ENCODE measurements at regions not wholly inside any gene's neighbourhood (a gene's known extent, or its start where the extent isn't known, plus 50 kb on each side); places are given as distances from the start of the nearest gene placed in this dataset.

- Mint-ChIP-seq H3K9me3 (ENCODE audit: low read depth) (no peaks in the 10 kb centered on the region), H3K27ac (no peak overlapping the region), H3K4me1 (ENCODE audit: low read depth) (no peaks in the 10 kb centered on the region), H3K36me3 (ENCODE audit: insufficient read depth) (no peaks in the 10 kb centered on the region), H3K27me3 (no peaks in the 10 kb centered on the region), H3K4me3 (ENCODE audit: low read depth) (no peak overlapping the region)
- no peak for DNase-seq (ENCODE audit: low spot score, unreplicated experiment)
- TF ChIP-seq CTCF (IDR thresholded peaks at IDR 0.05; ENCODE audit: unreplicated experiment): no peak
Observed at GRCh38 chr5:20469390-20469789, 481.4 kb upstream of the CDH18 start.

- Mint-ChIP-seq H3K36me3 (ENCODE audit: insufficient read depth) (no peaks in the 10 kb centered on the region), H3K27ac (no peak overlapping the region), H3K27me3 (no peaks in the 10 kb centered on the region), H3K4me3 (ENCODE audit: low read depth) (no peak overlapping the region), H3K4me1 (ENCODE audit: low read depth) (no peaks in the 10 kb centered on the region), H3K9me3 (ENCODE audit: low read depth) (no peaks in the 10 kb centered on the region)
- DNase-seq (ENCODE audit: low spot score, unreplicated experiment): no peak
- TF ChIP-seq CTCF (IDR thresholded peaks at IDR 0.05; ENCODE audit: unreplicated experiment): no peak
Observed at GRCh38 chr5:20466512-20466911, 478.5 kb upstream of the CDH18 start.

- H3K9me3 Mint-ChIP-seq (ENCODE audit: low read depth): no peaks in the 10 kb centered on the region
- no peaks in the 10 kb centered on the region for H3K27me3 Mint-ChIP-seq
- H3K27ac Mint-ChIP-seq: no peak overlapping the region
- H3K4me3 Mint-ChIP-seq (ENCODE audit: low read depth): no peak overlapping the region
- H3K36me3 Mint-ChIP-seq (ENCODE audit: insufficient read depth): no peaks in the 10 kb centered on the region
- no peak for DNase-seq (ENCODE audit: low spot score, unreplicated experiment)
- TF ChIP-seq CTCF (IDR thresholded peaks at IDR 0.05; ENCODE audit: unreplicated experiment): no peak
- H3K4me1 Mint-ChIP-seq (ENCODE audit: low read depth): no peaks in the 10 kb centered on the region
Observed at GRCh38 chr5:20463206-20463605, 475.2 kb upstream of the CDH18 start.

- no peak for DNase-seq (ENCODE audit: low spot score, unreplicated experiment)
- no peak overlapping the region for H3K27ac Mint-ChIP-seq
- peaks cover 3% of the 10 kb centered on the region for H3K4me1 Mint-ChIP-seq (ENCODE audit: low read depth)
- H3K4me3 Mint-ChIP-seq (ENCODE audit: low read depth): no peak overlapping the region
- no peaks in the 10 kb centered on the region for H3K36me3 Mint-ChIP-seq (ENCODE audit: insufficient read depth)
- no peak for TF ChIP-seq CTCF (IDR thresholded peaks at IDR 0.05; ENCODE audit: unreplicated experiment)
- H3K27me3 Mint-ChIP-seq: no peaks in the 10 kb centered on the region
- no peaks in the 10 kb centered on the region for H3K9me3 Mint-ChIP-seq (ENCODE audit: low read depth)
Observed at GRCh38 chr5:20446121-20446520, 458.1 kb upstream of the CDH18 start.

GRCh38 chr5:20445326-20445860 is 457.4 kb upstream of the CDH18 start:
- H3K4me3 Mint-ChIP-seq (ENCODE audit: low read depth): no peak overlapping the region
- H3K27ac Mint-ChIP-seq: no peak overlapping the region
- no peak for TF ChIP-seq CTCF (IDR thresholded peaks at IDR 0.05; ENCODE audit: unreplicated experiment)
- no peaks in the 10 kb centered on the region for H3K36me3 Mint-ChIP-seq (ENCODE audit: insufficient read depth)
- H3K4me1 Mint-ChIP-seq (ENCODE audit: low read depth): peaks cover 5% of the 10 kb centered on the region
- DNase-seq (ENCODE audit: low spot score, unreplicated experiment): no peak
- no peaks in the 10 kb centered on the region for H3K9me3 Mint-ChIP-seq (ENCODE audit: low read depth)
- H3K27me3 Mint-ChIP-seq: no peaks in the 10 kb centered on the region

Measured in progenitor cell of endocrine pancreas (in vitro differentiated cells).